RWPE1 (cell line): ENCODE measurements at regions not wholly inside any gene's neighbourhood (a gene's known extent, or its start where the extent isn't known, plus 50 kb on each side); places are given as distances from the start of the nearest gene placed in this dataset.

ENCODE experiments used
- CTCF ChIA-PET: fragments of 350-600 bp; sonication (Branson Sonifier 250); formaldehyde crosslinking; extraction: SDS; loops from one replicate; lab custom pipeline; 2021; lab: Yijun Ruan, JAX
- POLR2A ChIA-PET: fragments of 400-600 bp; formaldehyde crosslinking; extraction: SDS; loops from one replicate; lab custom pipeline; 2020; ENCODE audit warnings: antibody characterized with exemption; ENCODE audit not compliant: low non-redundant PET; lab: Yijun Ruan, JAX
- DNase-seq: peaks from one replicate; pipeline ENCODE4 v3.0.0; 2012; ENCODE audit warnings: low spot score
- H3K27ac ChIP-seq: fragments of 450-650 bp; 2 replicates; pipeline ENCODE4 v1.5.1; 2017
- TF ChIP-seq, protein P1 (sequence below): fragments of 450-650 bp; conservative IDR thresholded peaks from 2 replicates; pipeline ENCODE4 v1.5.1; 2017; ENCODE audit warnings: low read depth, mild to moderate bottlenecking

DNA sequence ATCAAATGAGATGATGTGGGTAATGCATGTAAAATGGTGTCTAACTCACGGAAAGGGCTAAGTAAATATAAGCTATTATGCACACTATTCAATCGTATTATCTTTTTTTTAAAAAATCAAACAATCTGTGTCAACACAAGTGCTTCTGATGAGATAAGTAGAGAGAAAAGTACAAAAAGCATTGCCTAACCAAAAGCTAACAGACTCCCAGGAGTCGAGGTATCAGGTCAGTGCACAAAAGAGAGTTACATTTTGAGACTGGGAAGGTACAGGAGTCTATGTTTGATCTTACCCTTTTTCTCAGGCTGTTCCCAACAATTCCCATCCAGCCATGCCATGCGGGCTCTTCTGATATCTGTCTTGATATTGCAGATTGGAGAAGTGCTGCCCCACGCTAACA is 203.3 kb upstream of the ZIC3 start:
- ChIA-PET CTCF (interaction anchor here (0.7 kb wide), 1 partner anchor 75 kb away, joined by 4 read pairs; no protein-coding TSS in a partner anchor), POLR2A (no interaction called here)
- TF ChIP-seq, protein P1, sequence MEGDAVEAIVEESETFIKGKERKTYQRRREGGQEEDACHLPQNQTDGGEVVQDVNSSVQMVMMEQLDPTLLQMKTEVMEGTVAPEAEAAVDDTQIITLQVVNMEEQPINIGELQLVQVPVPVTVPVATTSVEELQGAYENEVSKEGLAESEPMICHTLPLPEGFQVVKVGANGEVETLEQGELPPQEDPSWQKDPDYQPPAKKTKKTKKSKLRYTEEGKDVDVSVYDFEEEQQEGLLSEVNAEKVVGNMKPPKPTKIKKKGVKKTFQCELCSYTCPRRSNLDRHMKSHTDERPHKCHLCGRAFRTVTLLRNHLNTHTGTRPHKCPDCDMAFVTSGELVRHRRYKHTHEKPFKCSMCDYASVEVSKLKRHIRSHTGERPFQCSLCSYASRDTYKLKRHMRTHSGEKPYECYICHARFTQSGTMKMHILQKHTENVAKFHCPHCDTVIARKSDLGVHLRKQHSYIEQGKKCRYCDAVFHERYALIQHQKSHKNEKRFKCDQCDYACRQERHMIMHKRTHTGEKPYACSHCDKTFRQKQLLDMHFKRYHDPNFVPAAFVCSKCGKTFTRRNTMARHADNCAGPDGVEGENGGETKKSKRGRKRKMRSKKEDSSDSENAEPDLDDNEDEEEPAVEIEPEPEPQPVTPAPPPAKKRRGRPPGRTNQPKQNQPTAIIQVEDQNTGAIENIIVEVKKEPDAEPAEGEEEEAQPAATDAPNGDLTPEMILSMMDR = no peak
- no peak overlapping the region for H3K27ac ChIP-seq
- no peak for DNase-seq

DNA sequence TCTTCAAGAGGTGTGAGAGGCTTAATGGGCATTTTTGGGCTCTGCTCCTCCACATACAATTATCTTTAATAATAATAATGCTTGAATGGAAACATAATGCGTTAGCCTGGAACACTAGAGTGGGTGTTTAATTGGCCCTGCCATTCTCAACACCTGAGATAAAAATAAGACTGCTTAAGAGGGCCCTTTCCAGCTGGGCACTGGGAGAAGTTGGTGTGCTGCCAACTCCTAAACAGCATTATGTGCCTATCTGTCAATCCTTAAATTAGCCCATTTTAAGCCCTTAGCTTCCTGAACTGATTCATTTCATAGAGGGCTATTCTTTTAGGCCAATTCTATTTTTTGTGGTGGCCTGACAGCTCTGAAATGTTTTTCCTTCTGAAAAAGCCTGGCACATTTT is 211.1 kb upstream of the ZIC3 start:
- H3K27ac ChIP-seq = no peak overlapping the region
- TF ChIP-seq, protein P1 = no peak
- DNase-seq = no peak
- ChIA-PET POLR2A (no interaction called here), CTCF (no interaction called here)

DNA sequence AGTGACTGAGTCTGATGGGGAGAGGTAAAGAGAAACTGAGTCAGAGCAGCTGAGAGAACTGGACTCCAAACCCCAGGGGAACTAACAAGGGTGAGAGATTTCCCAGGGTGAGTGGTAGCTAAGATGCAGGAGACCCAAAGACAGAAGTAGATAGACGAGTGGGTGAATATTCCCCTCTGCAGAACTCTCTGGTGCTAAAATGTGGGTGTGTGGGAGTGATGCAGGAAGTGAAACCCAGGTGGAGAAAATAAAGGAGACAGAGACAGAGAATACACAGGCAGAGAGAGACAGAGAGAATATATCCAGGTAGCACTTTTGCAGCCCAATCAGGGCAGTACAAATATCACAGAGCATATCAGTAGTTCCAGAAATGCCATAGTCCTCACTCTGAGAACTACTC is 212.5 kb upstream of the ZIC3 start:
- TF ChIP-seq, protein P1 = no peak
- CTCF ChIA-PET = no interaction called here
- POLR2A ChIA-PET = no interaction called here
- no peak overlapping the region for H3K27ac ChIP-seq
- DNase-seq = no peak

DNA sequence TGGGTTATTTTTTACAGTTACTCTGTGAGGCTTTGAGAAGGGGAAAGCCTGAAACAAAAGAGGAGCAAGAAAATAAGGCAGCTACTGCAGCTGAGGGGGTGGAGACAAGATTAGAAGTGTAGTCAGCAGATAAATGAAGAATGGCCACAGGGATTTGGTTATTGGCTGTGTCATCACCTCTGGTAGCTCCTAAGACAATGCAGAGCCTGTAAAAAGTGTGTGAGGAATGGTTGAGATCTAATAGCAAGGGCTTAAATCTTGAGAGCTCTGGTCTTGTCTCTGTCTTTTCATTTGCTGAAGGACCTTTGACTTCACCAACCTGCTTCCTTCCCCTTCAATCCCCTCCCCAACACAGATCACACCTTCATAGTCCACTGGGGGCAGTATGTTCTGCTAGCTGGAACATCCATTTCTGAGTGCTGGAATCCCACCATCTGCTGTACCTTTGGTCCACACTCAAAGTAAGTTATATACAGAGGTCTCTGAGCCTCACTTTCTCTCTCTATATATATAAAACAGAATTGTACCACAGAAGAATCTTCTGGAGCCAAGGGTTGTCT is 213.7 kb upstream of the ZIC3 start:
- TF ChIP-seq, protein P1 = no peak
- CTCF ChIA-PET = interaction anchor here (0.7 kb wide), 1 partner anchor 1397 kb away, joined by 3 read pairs; no protein-coding TSS in a partner anchor

DNA sequence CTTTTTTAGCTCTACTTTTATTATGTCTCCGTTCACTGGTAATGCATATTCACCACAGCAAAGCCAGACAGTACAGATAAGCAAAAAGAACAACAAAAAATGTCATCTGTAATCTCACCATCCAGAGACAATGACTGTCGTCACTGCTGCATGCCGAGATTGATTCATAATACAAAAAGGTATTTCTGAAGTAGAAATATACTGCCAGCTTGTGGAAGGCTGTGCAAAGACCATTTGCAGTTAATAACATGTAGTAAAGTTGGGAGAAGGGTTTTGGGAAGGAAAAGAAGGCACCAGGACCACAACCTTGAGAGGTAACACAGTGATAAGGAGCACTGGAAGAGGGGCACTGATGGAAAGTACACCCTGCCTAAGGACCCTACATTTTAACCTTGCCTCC is 223.0 kb upstream of the ZIC3 start:
- DNase-seq = no peak
- TF ChIP-seq, protein P1 = no peak
- ChIA-PET CTCF (no interaction called here), POLR2A (no interaction called here)
- no peak overlapping the region for H3K27ac ChIP-seq

More for the DNA sequence above, 213.7 kb upstream of the ZIC3 start:
- H3K27ac ChIP-seq = no peak overlapping the region
- POLR2A ChIA-PET = no interaction called here
- no peak for DNase-seq

DNA sequence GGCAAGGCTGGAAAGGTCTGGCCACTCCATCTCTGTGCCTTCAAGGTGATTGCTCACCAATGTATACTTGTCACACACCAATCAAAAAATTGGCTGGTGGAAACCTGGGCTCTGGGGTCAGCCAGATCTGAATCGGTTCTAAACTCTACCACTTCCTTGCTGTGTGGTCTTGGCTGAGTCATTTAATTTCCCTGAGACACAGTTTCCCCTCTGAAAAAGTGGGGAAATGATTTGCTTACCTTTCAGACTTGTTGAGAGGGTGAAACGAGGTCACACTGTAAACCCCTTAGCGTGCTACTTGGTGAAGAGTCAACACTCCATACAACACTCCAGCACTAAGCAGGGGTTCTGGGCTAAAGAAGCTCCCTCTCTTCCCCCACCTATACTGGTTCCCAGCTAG is 252.3 kb upstream of the ZIC3 start:
- CTCF ChIA-PET = no interaction called here
- POLR2A ChIA-PET = no interaction called here
- H3K27ac ChIP-seq = no peak overlapping the region
- no peak for DNase-seq
- TF ChIP-seq, protein P1 = no peak

DNA sequence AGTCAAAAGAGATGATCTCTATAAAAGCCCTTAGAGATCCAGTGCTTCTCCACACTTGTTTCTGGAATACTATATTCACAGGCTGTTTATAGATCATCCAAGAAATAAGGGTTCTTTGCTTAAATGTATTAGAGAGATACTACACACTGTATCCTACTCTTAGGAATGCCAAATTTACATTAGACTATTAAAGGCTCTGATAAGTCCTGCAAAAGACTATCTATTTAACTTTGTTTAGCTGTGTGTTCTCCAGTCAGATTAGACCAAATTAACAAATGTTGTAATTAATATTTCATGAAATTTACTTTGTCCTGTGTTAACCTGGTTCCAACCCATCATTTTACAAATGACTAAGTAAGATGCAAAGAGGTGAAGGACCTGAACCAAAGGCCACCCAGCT is 260.5 kb upstream of the ZIC3 start:
- TF ChIP-seq, protein P1 = no peak
- H3K27ac ChIP-seq = no peak overlapping the region
- ChIA-PET POLR2A (no interaction called here), CTCF (no interaction called here)
- no peak for DNase-seq
